Body of pancreas (tissue), 4 donors: ENCODE measurements at regions not wholly inside any gene's neighbourhood (a gene's known extent, or its start where the extent isn't known, plus 50 kb on each side); places are given as distances from the start of the nearest gene placed in this dataset.

Experiments used
- CTCF ChIP-seq, 7 experiments: fragments of 450-650 bp in 4 of 7; fragments of 200-600 bp in 3 of 7; sonication (generic) in 3 of 7; IDR thresholded peaks; one replicate each; pipeline ENCODE4 v1.5.1; 2016 to 2019; ENCODE audit warnings: antibody characterized with exemption in 7 of 7
- POLR2A ChIP-seq, 3 donors: fragments of 450-650 bp; IDR thresholded peaks; one replicate each; pipeline ENCODE4 v1.6.1; 2016; ENCODE audit warnings: antibody characterized with exemption in 3 of 3, mild to moderate bottlenecking in 2 of 3

GRCh38 chr2:118240276-118240675 lies 152.0 kb downstream of the INSIG2 start:
- TF ChIP-seq CTCF (IDR thresholded peaks at IDR 0.05) (no peak), POLR2A (IDR thresholded peaks at IDR 0.05) (no peak)
